WERI-Rb-1 (cell line): ENCODE measurements at regions not wholly inside any gene's neighbourhood (a gene's known extent, or its start where the extent isn't known, plus 50 kb on each side); places are given as distances from the start of the nearest gene placed in this dataset.

ENCODE experiments used
- DNase-seq: peaks from one replicate; pipeline ENCODE4 v3.0.0-alpha.2; 2020
- H3K27ac ChIP-seq: fragments of 250-450 bp; sonication (Bioruptor Pico); 2 replicates; pipeline ENCODE4 v1.5.1; 2020; ENCODE audit warnings: mild to moderate bottlenecking, moderate library complexity
- H3K27me3 ChIP-seq: fragments of 250-450 bp; sonication (Bioruptor Pico); 2 replicates; pipeline ENCODE4 v1.5.1; 2021; ENCODE audit warnings: mild to moderate bottlenecking, low read depth, moderate library complexity; ENCODE audit not compliant: insufficient read depth, severe bottlenecking
- H3K36me3 ChIP-seq: fragments of 250-450 bp; sonication (Bioruptor Pico); 2 replicates; pipeline ENCODE4 v1.5.1; 2020; ENCODE audit warnings: mild to moderate bottlenecking, moderate library complexity
- H3K4me3 ChIP-seq: 2 replicates; pipeline ENCODE4 v1.5.1; 2011; ENCODE audit warnings: low read depth, mild to moderate bottlenecking, control low read depth, low read length
- H3K9me3 ChIP-seq: fragments of 250-450 bp; sonication (Bioruptor Pico); 2 replicates; pipeline ENCODE4 v1.5.1; 2021; ENCODE audit warnings: mild to moderate bottlenecking, moderate library complexity; ENCODE audit not compliant: severe bottlenecking
- CTCF ChIP-seq: IDR thresholded peaks from 2 replicates; pipeline ENCODE4 v1.5.1; 2011; ENCODE audit warnings: low read depth, mild to moderate bottlenecking, control low read depth, inconsistent platforms, low read length

GRCh38 chr2:51581636-51582267 is 549.8 kb upstream of the NRXN1 start:
- H3K36me3 ChIP-seq = no peaks in the 10 kb centered on the region
- no peak overlapping the region for H3K4me3 ChIP-seq
- H3K27ac ChIP-seq = no peak overlapping the region
- TF ChIP-seq CTCF = no peak
- no peaks in the 10 kb centered on the region for H3K9me3 ChIP-seq
- no peaks in the 10 kb centered on the region for H3K27me3 ChIP-seq
- no peak for DNase-seq

GRCh38 chr2:51579412-51579811 is 547.5 kb upstream of the NRXN1 start:
- DNase-seq = no peak
- no peak overlapping the region for H3K27ac ChIP-seq

GRCh38 chr2:51575181-51575580 is 543.2 kb upstream of the NRXN1 start:
- no peak overlapping the region for H3K4me3 ChIP-seq
- H3K36me3 ChIP-seq = no peaks in the 10 kb centered on the region
- H3K9me3 ChIP-seq = no peaks in the 10 kb centered on the region
- no peak for DNase-seq
- no peak overlapping the region for H3K27ac ChIP-seq
- H3K27me3 ChIP-seq = no peaks in the 10 kb centered on the region
- TF ChIP-seq CTCF = no peak

More at GRCh38 chr2:51579412-51579811, 547.5 kb upstream of the NRXN1 start:
- no peaks in the 10 kb centered on the region for H3K27me3 ChIP-seq
- H3K4me3 ChIP-seq = no peak overlapping the region
- no peaks in the 10 kb centered on the region for H3K9me3 ChIP-seq
- H3K36me3 ChIP-seq = no peaks in the 10 kb centered on the region
- TF ChIP-seq CTCF = no peak

GRCh38 chr2:51559026-51559425 is 527.1 kb upstream of the NRXN1 start:
- TF ChIP-seq CTCF = no peak
- Histone ChIP-seq H3K36me3 (no peaks in the 10 kb centered on the region), H3K4me3 (no peak overlapping the region), H3K27me3 (no peaks in the 10 kb centered on the region), H3K27ac (no peak overlapping the region), H3K9me3 (no peaks in the 10 kb centered on the region)
- no peak for DNase-seq

- DNase-seq = no peak
- Histone ChIP-seq H3K27ac (no peak overlapping the region), H3K27me3 (no peaks in the 10 kb centered on the region), H3K36me3 (no peaks in the 10 kb centered on the region), H3K9me3 (no peaks in the 10 kb centered on the region), H3K4me3 (no peak overlapping the region)
- TF ChIP-seq CTCF = no peak
These were observed 521.5 kb upstream of the NRXN1 start for GRCh38 chr2:51553476-51553875.

GRCh38 chr2:51535763-51536162 is 503.8 kb upstream of the NRXN1 start:
- no peaks in the 10 kb centered on the region for H3K36me3 ChIP-seq

More at GRCh38 chr2:51535763-51536162, 503.8 kb upstream of the NRXN1 start:
- H3K27ac ChIP-seq = no peak overlapping the region
- no peak for DNase-seq
- no peak overlapping the region for H3K4me3 ChIP-seq
- peaks cover 3% of the 10 kb centered on the region for H3K9me3 ChIP-seq
- TF ChIP-seq CTCF = no peak
- H3K27me3 ChIP-seq = no peaks in the 10 kb centered on the region
